Osteocyte (in vitro differentiated cells): ENCODE measurements at regions not wholly inside any gene's neighbourhood (a gene's known extent, or its start where the extent isn't known, plus 50 kb on each side); places are given as distances from the start of the nearest gene placed in this dataset.

Source experiments
- DNase-seq: peaks from one replicate; pipeline ENCODE4 v3.0.0; 2021; ENCODE audit warnings: mixed read lengths; ENCODE audit not compliant: unreplicated experiment; ENCODE audit errors: extremely low spot score
- H3K27ac Mint-ChIP-seq: one replicate; pipeline ENCODE4 v1.8.0; 2021; ENCODE audit warnings: mild to moderate bottlenecking, mixed read lengths; ENCODE audit not compliant: unreplicated experiment
- H3K27me3 Mint-ChIP-seq: one replicate; pipeline ENCODE4 v1.8.0; 2021; ENCODE audit warnings: mixed read lengths; ENCODE audit not compliant: unreplicated experiment
- H3K36me3 Mint-ChIP-seq: one replicate; pipeline ENCODE4 v1.8.0; 2021; ENCODE audit warnings: mixed read lengths; ENCODE audit not compliant: unreplicated experiment
- H3K4me1 Mint-ChIP-seq: one replicate; pipeline ENCODE4 v1.8.0; 2021; ENCODE audit warnings: mixed read lengths; ENCODE audit not compliant: unreplicated experiment
- H3K4me3 Mint-ChIP-seq: one replicate; pipeline ENCODE4 v1.8.0; 2021; ENCODE audit warnings: mild to moderate bottlenecking, moderate library complexity, mixed read lengths; ENCODE audit not compliant: unreplicated experiment
- H3K9me3 Mint-ChIP-seq: one replicate; pipeline ENCODE4 v1.8.0; 2021; ENCODE audit warnings: mixed read lengths; ENCODE audit not compliant: unreplicated experiment
- TF ChIP-seq, protein P1 (sequence below): fragments of 200-600 bp; sonication (generic); IDR thresholded peaks from 2 replicates; pipeline ENCODE4 v1.5.0; 2021; ENCODE audit warnings: antibody characterized with exemption, mild to moderate bottlenecking, moderate library complexity

DNA sequence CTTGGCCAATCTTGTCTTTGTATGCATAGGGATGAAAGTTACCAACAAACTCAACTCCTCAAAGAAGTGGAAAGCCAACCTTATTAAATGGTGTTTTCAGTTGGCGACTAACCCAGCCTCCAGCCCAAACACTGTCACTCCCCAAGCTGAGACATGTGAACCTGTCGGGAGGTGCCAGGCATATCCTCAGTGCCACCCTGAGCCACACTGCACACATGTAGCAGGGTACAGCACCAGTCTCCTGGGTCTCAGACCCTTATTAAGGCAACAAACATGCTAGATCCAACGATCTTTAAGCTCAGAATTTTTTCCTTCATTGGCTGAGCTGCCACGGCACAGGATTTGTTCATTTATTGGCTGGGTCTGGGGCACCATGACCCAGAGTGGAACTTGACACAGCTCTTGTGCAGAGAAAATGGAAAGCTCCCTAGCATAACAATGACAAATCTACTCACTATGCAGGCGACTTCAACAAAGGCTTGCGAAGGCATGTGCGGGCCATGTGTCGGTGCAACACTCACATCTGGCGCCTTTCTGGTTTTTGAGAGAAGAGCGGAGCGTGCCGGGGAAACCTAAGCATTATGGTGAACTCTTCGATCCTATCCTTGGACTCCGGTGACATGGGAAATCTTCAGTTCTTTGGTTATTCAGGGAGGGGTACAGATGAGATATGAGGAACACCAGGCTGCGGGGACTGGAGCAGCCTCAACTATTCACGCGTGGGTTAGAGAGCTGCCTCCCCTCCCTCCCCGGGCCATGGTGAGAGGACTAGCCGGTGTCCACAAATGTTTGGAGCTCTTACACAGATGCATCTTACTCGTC is 190.1 kb downstream of the FAM43A start:
- Mint-ChIP-seq H3K27ac (no peak overlapping the region), H3K4me1 (peaks cover 33% of the 10 kb centered on the region), H3K27me3 (peaks cover 13% of the 10 kb centered on the region), H3K9me3 (no peaks in the 10 kb centered on the region), H3K4me3 (no peak overlapping the region), H3K36me3 (no peaks in the 10 kb centered on the region)
- peak; percentile 60 for DNase-seq
- TF ChIP-seq, protein P1, sequence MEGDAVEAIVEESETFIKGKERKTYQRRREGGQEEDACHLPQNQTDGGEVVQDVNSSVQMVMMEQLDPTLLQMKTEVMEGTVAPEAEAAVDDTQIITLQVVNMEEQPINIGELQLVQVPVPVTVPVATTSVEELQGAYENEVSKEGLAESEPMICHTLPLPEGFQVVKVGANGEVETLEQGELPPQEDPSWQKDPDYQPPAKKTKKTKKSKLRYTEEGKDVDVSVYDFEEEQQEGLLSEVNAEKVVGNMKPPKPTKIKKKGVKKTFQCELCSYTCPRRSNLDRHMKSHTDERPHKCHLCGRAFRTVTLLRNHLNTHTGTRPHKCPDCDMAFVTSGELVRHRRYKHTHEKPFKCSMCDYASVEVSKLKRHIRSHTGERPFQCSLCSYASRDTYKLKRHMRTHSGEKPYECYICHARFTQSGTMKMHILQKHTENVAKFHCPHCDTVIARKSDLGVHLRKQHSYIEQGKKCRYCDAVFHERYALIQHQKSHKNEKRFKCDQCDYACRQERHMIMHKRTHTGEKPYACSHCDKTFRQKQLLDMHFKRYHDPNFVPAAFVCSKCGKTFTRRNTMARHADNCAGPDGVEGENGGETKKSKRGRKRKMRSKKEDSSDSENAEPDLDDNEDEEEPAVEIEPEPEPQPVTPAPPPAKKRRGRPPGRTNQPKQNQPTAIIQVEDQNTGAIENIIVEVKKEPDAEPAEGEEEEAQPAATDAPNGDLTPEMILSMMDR = no peak

DNA sequence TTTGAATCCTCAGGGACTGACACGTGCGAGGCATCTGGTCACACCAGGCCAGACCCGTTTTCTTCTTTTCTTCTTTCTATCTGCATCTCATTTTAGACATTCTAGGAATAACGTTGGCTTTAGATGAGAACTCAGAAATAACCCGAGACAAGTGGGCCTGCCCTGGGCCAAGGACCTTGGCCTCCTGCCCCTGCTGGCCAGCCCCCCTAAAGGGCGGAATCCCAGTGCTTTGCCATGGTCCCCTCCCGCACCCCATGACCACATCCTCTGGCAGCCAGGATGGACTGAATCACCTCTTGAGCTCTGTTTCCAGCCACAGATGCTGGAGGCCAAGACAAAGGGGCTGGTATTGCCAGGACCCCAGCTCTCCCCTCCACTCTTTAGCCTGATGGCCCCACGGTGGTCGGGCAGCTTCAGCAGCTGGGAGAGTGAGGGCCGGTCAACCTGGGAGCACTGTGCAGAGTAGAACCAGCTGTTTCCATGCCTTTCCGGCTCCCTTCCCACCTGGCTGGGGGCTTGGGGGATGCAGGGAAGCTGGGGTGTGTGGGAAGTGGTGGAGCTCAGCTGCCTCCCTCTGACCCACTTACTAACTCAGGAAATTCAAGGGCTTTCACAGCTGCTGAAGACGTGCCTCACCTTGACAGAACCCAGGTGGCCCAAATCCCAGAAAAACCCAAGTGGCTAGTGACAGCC is 190.9 kb downstream of the FAM43A start:
- Mint-ChIP-seq H3K36me3 (no peaks in the 10 kb centered on the region), H3K27me3 (peaks cover 13% of the 10 kb centered on the region), H3K4me3 (no peak overlapping the region), H3K4me1 (peaks cover 25% of the 10 kb centered on the region), H3K27ac (no peak overlapping the region), H3K9me3 (no peaks in the 10 kb centered on the region)
- DNase-seq = peak; percentile 72
- TF ChIP-seq, protein P1 = no peak

DNA sequence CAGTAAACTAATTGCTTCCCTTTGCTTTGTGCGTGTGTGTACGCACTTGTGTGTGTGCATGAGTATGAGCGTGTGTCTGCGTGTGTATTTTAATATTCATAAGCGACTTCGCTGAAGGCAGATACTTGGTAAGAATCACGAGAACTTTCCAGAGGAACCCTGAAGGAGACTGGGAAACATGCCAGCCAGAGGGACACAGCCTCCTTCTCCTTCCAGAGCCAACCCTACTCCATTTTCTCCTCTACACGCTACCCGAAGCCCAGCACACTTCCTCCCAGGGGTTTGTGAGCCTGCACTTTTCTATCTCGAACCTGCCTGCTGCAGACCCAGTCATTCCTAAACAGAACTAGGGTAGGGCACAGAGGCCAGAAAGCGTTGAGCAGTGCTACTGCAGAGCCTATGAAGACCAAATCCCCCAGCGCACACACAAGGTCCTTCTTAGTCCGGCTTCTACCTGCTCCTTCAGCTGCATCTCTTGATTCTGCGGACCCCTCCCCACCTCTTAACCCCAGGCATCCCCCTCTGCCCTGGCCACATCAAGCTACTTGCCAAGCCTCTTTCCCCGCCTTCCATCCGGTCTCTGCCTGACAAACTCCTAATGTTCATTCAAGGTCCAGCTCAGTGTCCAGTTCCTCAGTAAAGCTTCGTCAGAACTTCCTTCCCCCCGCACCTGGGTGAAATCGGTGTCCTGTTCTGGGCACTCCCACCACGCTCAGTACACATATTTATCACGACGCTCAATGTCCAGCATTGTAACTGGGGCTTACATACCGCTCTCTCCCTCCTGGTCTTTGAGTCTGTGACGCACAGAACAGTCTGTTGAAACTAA is 191.8 kb downstream of the FAM43A start:
- Mint-ChIP-seq H3K27me3 (peaks cover 13% of the 10 kb centered on the region), H3K27ac (no peak overlapping the region), H3K36me3 (no peaks in the 10 kb centered on the region), H3K4me1 (peaks cover 16% of the 10 kb centered on the region), H3K9me3 (no peaks in the 10 kb centered on the region), H3K4me3 (no peak overlapping the region)
- peak; percentile 56 for DNase-seq
- TF ChIP-seq, protein P1 = no peak

DNA sequence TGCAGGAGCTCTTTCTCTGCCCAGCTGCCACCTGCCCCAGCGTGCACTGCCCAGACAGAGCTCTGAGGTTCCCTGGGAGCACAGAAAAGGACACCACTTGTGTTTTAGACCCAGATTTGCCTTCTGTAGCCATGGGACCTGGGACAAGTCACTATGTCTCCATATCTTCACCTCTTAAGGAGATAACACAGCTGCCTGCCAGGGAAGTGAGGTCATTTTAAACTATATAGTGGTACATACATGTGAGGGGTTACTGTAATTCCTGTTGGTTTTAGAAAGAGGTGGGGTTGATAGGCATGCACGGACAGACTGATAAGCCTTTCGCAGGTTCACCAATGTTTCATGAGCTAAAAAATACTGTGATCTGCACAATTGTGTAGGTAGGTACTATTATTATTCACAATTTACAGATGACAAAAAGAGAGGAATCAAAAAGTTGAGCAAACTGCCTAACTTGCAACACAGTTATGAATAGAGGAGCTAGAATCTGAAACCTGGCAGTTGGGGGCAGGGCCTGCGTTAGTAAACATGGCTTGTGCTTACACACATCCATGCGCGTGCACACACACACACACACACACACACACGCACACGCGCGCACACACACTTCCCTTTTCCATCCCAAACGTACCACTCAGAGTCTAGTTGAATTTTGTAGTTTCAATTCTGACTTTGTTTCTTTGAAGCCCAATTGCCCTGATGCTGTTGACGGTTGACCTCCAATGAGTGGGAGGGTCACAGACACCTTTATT is 193.6 kb downstream of the FAM43A start:
- peaks cover 6% of the 10 kb centered on the region for H3K4me1 Mint-ChIP-seq
- DNase-seq = peak; percentile 19
- no peak overlapping the region for H3K4me3 Mint-ChIP-seq
- H3K9me3 Mint-ChIP-seq = peaks cover 11% of the 10 kb centered on the region
- peaks cover 2% of the 10 kb centered on the region for H3K36me3 Mint-ChIP-seq
- TF ChIP-seq, protein P1 = no peak
- H3K27me3 Mint-ChIP-seq = peaks cover 13% of the 10 kb centered on the region
- no peak overlapping the region for H3K27ac Mint-ChIP-seq
